H1 (cell line): ENCODE measurements at regions not wholly inside any gene's neighbourhood (a gene's known extent, or its start where the extent isn't known, plus 50 kb on each side); places are given as distances from the start of the nearest gene placed in this dataset.

Experiments used
- CTCF ChIA-PET: fragments of 300-600 bp; sonication (Branson Sonifier 250); formaldehyde crosslinking; loops from one replicate; lab custom pipeline; 2021; ENCODE audit not compliant: partially characterized antibody; lab: Charles Lee
- POLR2A ChIA-PET: fragments of 300-600 bp; sonication (Branson Sonifier 250); formaldehyde crosslinking; loops from one replicate; lab custom pipeline; 2021; ENCODE audit warnings: inconsistent platforms; ENCODE audit not compliant: partially characterized antibody; lab: Charles Lee
- DNase-seq, 2 experiments: peaks; one replicate each; pipeline versions ENCODE4 v3.0.0 to v3.0.0-alpha.2; 2010 to 2022; ENCODE audit warnings: low spot score in 2 of 2, low read depth in 1 of 2, mixed read lengths in 1 of 2
- FAIRE-seq: peaks from 2 replicates; lab custom pipeline; 2011; peaks lifted over from hg19 to GRCh38; lab: Jason Lieb, UNC
- H2AFZ ChIP-seq: 2 replicates; pipeline ENCODE4 v1.8.1; 2012; ENCODE audit warnings: low read length, inconsistent platforms
- H2AK5ac ChIP-seq: 2 replicates; pipeline ENCODE4 v1.6.1; 2013; ENCODE audit warnings: low read depth, low read length
- H2BK120ac ChIP-seq: replicated peaks from 2 replicates; pipeline ENCODE3; 2013; ENCODE audit warnings: low read depth, low read length, inconsistent platforms
- H2BK12ac ChIP-seq: 2 replicates; pipeline ENCODE4 v1.6.1; 2013; ENCODE audit warnings: low read depth, low read length
- H2BK15ac ChIP-seq: 2 replicates; pipeline ENCODE4 v1.6.1; 2013; ENCODE audit warnings: low read length
- H2BK20ac ChIP-seq: 2 replicates; pipeline ENCODE4 v1.6.1; 2013; ENCODE audit warnings: low read length
- H2BK5ac ChIP-seq: 2 replicates; pipeline ENCODE4 v1.6.1; 2013; ENCODE audit warnings: low read depth, low read length
- H3K14ac ChIP-seq: 2 replicates; pipeline ENCODE4 v1.6.1; 2013; ENCODE audit warnings: inconsistent platforms; ENCODE audit not compliant: insufficient read length
- H3K18ac ChIP-seq: 2 replicates; pipeline ENCODE4 v1.6.1; 2013; ENCODE audit warnings: low read length; ENCODE audit errors: extremely low read depth
- H3K23ac ChIP-seq: 2 replicates; pipeline ENCODE4 v1.6.1; 2013; ENCODE audit warnings: inconsistent platforms; ENCODE audit not compliant: insufficient read length
- H3K23me2 ChIP-seq: 2 replicates; pipeline ENCODE4 v1.6.1; 2013; ENCODE audit warnings: low read depth, low read length
- H3K27ac ChIP-seq: 2 replicates; pipeline ENCODE4 v1.6.1; 2011; ENCODE audit warnings: low read depth, low read length, inconsistent platforms
- H3K27me3 ChIP-seq, 4 experiments: replicated peaks in 1 of 4; 1 replicate in 1 of 4; 2 replicates in 3 of 4; pipeline versions ENCODE4 v1.6.1 to v1.8.1; 2011 to 2013; ENCODE audit warnings: low read length in 3 of 4, mild to moderate bottlenecking in 3 of 4, inconsistent platforms in 2 of 4, mixed read lengths in 2 of 4, moderate library complexity in 1 of 4; ENCODE audit not compliant: control insufficient read depth in 3 of 4, insufficient read depth in 3 of 4; ENCODE audit errors: extremely low read depth in 1 of 4
- H3K36me3 ChIP-seq, 4 experiments: 2 replicates each; pipeline versions ENCODE4 v1.6.1 to v1.8.1; 2011 to 2013; ENCODE audit warnings: mild to moderate bottlenecking in 4 of 4, low read length in 3 of 4, moderate library complexity in 2 of 4, control low read depth in 1 of 4, inconsistent platforms in 1 of 4; ENCODE audit not compliant: insufficient read depth in 4 of 4, control insufficient read depth in 2 of 4
- H3K4ac ChIP-seq: replicated peaks from 2 replicates; pipeline ENCODE3; 2013; ENCODE audit warnings: low read length, low read depth, mixed read lengths, inconsistent platforms; ENCODE audit not compliant: insufficient read length
- H3K4me1 ChIP-seq, 4 experiments: replicated peaks in 1 of 4; 1 replicate in 1 of 4; 2 replicates in 3 of 4; pipeline versions ENCODE4 v1.6.1 to v1.8.1; 2011 to 2013; ENCODE audit warnings: low read length in 3 of 4, inconsistent platforms in 2 of 4, mixed read lengths in 1 of 4; ENCODE audit not compliant: insufficient read depth in 4 of 4, control insufficient read depth in 3 of 4
- H3K4me2 ChIP-seq, 2 experiments: 2 replicates each; pipeline versions ENCODE4 v1.6.1 to v1.8.1; 2011 to 2013; ENCODE audit warnings: low read depth in 2 of 2, low read length in 2 of 2, control low read depth in 1 of 2, inconsistent platforms in 1 of 2, mild to moderate bottlenecking in 1 of 2; ENCODE audit not compliant: insufficient read depth in 1 of 2
- H3K4me3 ChIP-seq, 4 experiments: fragments of 200-600, 300-600 bp in 1 of 4; sonication (generic), shearing (Covaris generic), sonication (Bioruptor Twin) in 1 of 4; 2 replicates each; pipeline versions ENCODE4 v1.5.1 to v1.8.1; 2011 to 2016; ENCODE audit warnings: low read length in 4 of 4, low read depth in 3 of 4, control low read depth in 2 of 4, inconsistent platforms in 2 of 4, mild to moderate bottlenecking in 2 of 4, mixed read lengths in 1 of 4, moderate library complexity in 1 of 4; ENCODE audit not compliant: insufficient read depth in 2 of 4; ENCODE audit errors: extremely low read depth in 1 of 4
- H3K56ac ChIP-seq: replicated peaks from 2 replicates; pipeline ENCODE3; 2013; ENCODE audit warnings: low read depth, mild to moderate bottlenecking, mixed read lengths, low read length, inconsistent platforms; ENCODE audit not compliant: insufficient read length
- H3K79me1 ChIP-seq: 2 replicates; pipeline ENCODE4 v1.6.1; 2013; ENCODE audit warnings: low read depth, low read length, control low read depth
- H3K79me2 ChIP-seq, 2 experiments: 2 replicates each; pipeline versions ENCODE4 v1.6.1 to v1.8.1; 2012 to 2013; ENCODE audit warnings: low read length in 2 of 2, mild to moderate bottlenecking in 2 of 2, inconsistent platforms in 1 of 2; ENCODE audit not compliant: insufficient read depth in 2 of 2, control insufficient read depth in 1 of 2
- H3K9ac ChIP-seq, 4 experiments: replicated peaks in 1 of 4; 1 replicate in 1 of 4; 2 replicates in 3 of 4; pipeline versions ENCODE4 v1.6.1 to v1.8.1; 2011 to 2013; ENCODE audit warnings: low read depth in 3 of 4, low read length in 3 of 4, control low read depth in 2 of 4, mild to moderate bottlenecking in 2 of 4, moderate library complexity in 2 of 4, inconsistent platforms in 1 of 4; ENCODE audit errors: extremely low read depth in 1 of 4
- H3K9me3 ChIP-seq, 2 experiments: 2 replicates each; pipeline versions ENCODE4 v1.6.1 to v1.8.1; 2012 to 2013; ENCODE audit warnings: mild to moderate bottlenecking in 2 of 2, moderate library complexity in 2 of 2, control low read depth in 1 of 2, inconsistent platforms in 1 of 2, low read depth in 1 of 2, low read length in 1 of 2, mixed read lengths in 1 of 2; ENCODE audit not compliant: insufficient read depth in 2 of 2
- H4K20me1 ChIP-seq, 2 experiments: replicated peaks in 1 of 2; 2 replicates each; pipeline versions ENCODE3 to v1.8.1; 2011 to 2013; ENCODE audit warnings: inconsistent platforms in 2 of 2, low read length in 2 of 2, mild to moderate bottlenecking in 1 of 2; ENCODE audit not compliant: insufficient read depth in 2 of 2, control insufficient read depth in 1 of 2
- H4K5ac ChIP-seq: 2 replicates; pipeline ENCODE4 v1.6.1; 2013; ENCODE audit warnings: low read length, low read depth, mixed read lengths, inconsistent platforms; ENCODE audit not compliant: insufficient read length
- H4K8ac ChIP-seq: 2 replicates; pipeline ENCODE4 v1.8.0; 2013; ENCODE audit warnings: mild to moderate bottlenecking, moderate library complexity, low read length, inconsistent platforms; ENCODE audit not compliant: insufficient read depth; ENCODE audit errors: extremely low read depth
- H4K91ac ChIP-seq: replicated peaks from 2 replicates; pipeline ENCODE3; 2013; ENCODE audit warnings: low read length, mixed read lengths, inconsistent platforms; ENCODE audit not compliant: insufficient read length
- BACH1 ChIP-seq: IDR thresholded peaks from 2 replicates; pipeline ENCODE4 v1.6.1; 2012; ENCODE audit warnings: low read length, improper control_type of control experiment
- CHD2 ChIP-seq: IDR thresholded peaks from 2 replicates; pipeline ENCODE4 v1.6.1; 2012; ENCODE audit warnings: low read length, improper control_type of control experiment
- CREB1 ChIP-seq: IDR thresholded peaks from 2 replicates; pipeline ENCODE4 v1.6.1; 2012; ENCODE audit warnings: inconsistent platforms
- EZH2 ChIP-seq: fragments of 200-600 bp; sonication (generic); IDR thresholded peaks from 2 replicates; pipeline ENCODE4 v1.7.1; 2012; ENCODE audit warnings: low read depth, mild to moderate bottlenecking, moderate library complexity, low read length, inconsistent platforms; ENCODE audit not compliant: severe bottlenecking
- JUND ChIP-seq: IDR thresholded peaks from 2 replicates; pipeline ENCODE4 v1.6.1; 2011; ENCODE audit warnings: mild to moderate bottlenecking, improper control_type of control experiment, low read length
- KDM5A ChIP-seq: fragments of 200-600 bp; IDR thresholded peaks from 2 replicates; pipeline ENCODE4 v1.7.1; 2012; ENCODE audit warnings: mild to moderate bottlenecking, low read length, inconsistent platforms, mixed read lengths
- SAP30 ChIP-seq: fragments of 300-600 bp; sonication (generic); IDR thresholded peaks from 2 replicates; pipeline ENCODE4 v1.7.1; 2012; ENCODE audit warnings: low read length, moderate library complexity, mild to moderate bottlenecking, inconsistent platforms; ENCODE audit not compliant: insufficient read depth, insufficient replicate concordance
- WGBS, 2 experiments: shearing (Covaris generic) in 1 of 2; methylation state at CpG; one replicate each; pipeline versions ENCODE4 v1.1.6 to v1.1.7; 2013 to 2015; ENCODE audit warnings: low lambda C conversion rate in 2 of 2, mixed read lengths in 2 of 2, inconsistent platforms in 1 of 2, low coverage in 1 of 2, missing lambda C conversion rate in 1 of 2; ENCODE audit not compliant: insufficient replicate concordance in 2 of 2, insufficient coverage in 1 of 2, insufficient read length in 1 of 2; ENCODE audit errors: extremely low coverage in 1 of 2, missing lambda C conversion rate in 1 of 2; 5-methylcytosine and 5-hydroxymethylcytosine counted together

DNA sequence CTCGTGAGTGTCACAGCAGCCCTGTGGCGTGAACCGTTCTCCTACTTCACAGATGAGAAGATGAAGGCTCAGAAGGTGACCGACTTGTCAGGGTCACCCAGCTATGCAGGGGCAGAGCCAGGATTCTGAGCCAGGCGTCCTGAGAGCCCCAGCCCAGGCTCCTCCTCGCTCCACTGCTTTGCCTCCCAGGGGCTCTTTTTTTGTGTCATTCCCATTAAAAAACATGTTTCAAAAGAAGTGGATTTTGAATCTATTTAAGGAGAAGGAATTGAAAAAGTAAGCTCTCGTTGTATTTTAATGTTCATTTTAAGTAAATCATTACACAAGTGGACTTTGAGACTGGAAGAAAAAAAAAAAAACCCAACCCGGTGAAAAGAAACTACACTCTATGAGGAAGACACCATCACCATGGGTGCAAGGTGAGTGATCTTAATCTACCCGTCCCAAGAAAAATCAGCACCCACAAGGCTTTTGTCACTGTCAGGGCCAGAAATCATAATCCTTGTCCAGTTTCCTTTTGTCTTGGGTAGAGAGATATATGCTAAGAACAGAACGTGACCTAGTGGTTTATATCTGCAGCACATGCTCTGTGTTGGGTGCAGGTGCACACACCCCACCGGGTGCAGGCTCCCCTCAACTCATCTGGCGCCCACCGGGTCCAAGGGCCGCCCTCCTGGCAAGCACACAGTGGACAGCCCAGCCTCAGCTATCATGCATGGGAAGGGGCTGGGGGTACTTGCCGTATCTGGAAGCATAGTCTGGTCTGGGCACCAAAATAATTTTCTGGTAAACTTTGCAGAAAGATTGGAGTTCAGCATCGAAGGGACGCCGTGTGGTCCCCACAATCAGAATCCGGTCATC, 73.5 kb upstream of the ASB18 start:
- no peaks in the 10 kb centered on the region for H3K79me2 ChIP-seq
- H3K36me3 ChIP-seq = no peaks in the 10 kb centered on the region
- no peak overlapping the region for H2BK5ac ChIP-seq
- ChIA-PET CTCF (interaction anchor here (0.7 to 1.3 kb wide), 4 partner anchors 10 to 759 kb away, joined by 3 to 5 read pairs (median 3); no protein-coding TSS in a partner anchor), POLR2A (no interaction called here)
- no peak overlapping the region for H2BK15ac ChIP-seq
- H4K5ac ChIP-seq = no peak overlapping the region
- no peak overlapping the region for H4K8ac ChIP-seq
- DNase-seq = no peak
- H3K27ac ChIP-seq = no peak overlapping the region
- H3K9ac ChIP-seq = no peak overlapping the region
- H3K4me2 ChIP-seq = no peak overlapping the region
- no peak overlapping the region for H3K18ac ChIP-seq
- H4K91ac ChIP-seq = no peak overlapping the region
- 0 out of 2 replicates have a peak overlapping the region, but pooled peaks have one; percentile 18 for H2BK20ac ChIP-seq
- H3K14ac ChIP-seq = no peak overlapping the region
- no peak overlapping the region for H3K56ac ChIP-seq
- H3K23me2 ChIP-seq = no peaks in the 10 kb centered on the region
- H3K79me1 ChIP-seq = no peaks in the 10 kb centered on the region
- H3K23ac ChIP-seq = no peak overlapping the region
- no peaks in the 10 kb centered on the region for H3K27me3 ChIP-seq
- H2BK120ac ChIP-seq = no peak overlapping the region
- WGBS, 2 experiments = 91% methylated on average over 18 of the region's 19 CpGs; no CpG with 5 or more reads in 1 of the 2 experiments
- H3K4ac ChIP-seq = no peak overlapping the region
- no peak overlapping the region for H2AFZ ChIP-seq
- no peak overlapping the region for H3K4me3 ChIP-seq
- no peaks in the 10 kb centered on the region for H4K20me1 ChIP-seq
- H2BK12ac ChIP-seq = no peak overlapping the region
- peaks cover 0 to 7% (median 4%) of the 10 kb centered on the region in 4 experiments; a peak in 3 of 7 replicates for H3K4me1 ChIP-seq
- no peak overlapping the region for H2AK5ac ChIP-seq
- TF ChIP-seq KDM5A = no peak
- TF ChIP-seq EZH2 = no peak
- TF ChIP-seq CHD2 = no peak
- no peak for TF ChIP-seq CREB1
- no peak for TF ChIP-seq BACH1
- no peak for TF ChIP-seq JUND
- TF ChIP-seq SAP30 = no peak
- peaks cover 0 to 4% of the 10 kb centered on the region in 2 experiments; a peak in 2 of 4 replicates for H3K9me3 ChIP-seq
- no peak for FAIRE-seq
